ENCODE measurements at regions not wholly inside any gene's neighbourhood (a gene's known extent, or its start where the extent isn't known, plus 50 kb on each side); places are given as distances from the start of the nearest gene placed in this dataset.

- TF ChIP-seq CTCF (IDR thresholded peaks at IDR 0.05; ENCODE audit: insufficient read depth, low read length, severe bottlenecking), result no peak
- DNase-seq (ENCODE audit: low read depth) (peak; percentile 32), FAIRE-seq (no peak)
- Histone ChIP-seq H3K27me3 (ENCODE audit: control insufficient read depth, insufficient read depth, low read length) (no peaks in the 10 kb centered on the region), H3K36me3 (ENCODE audit: control insufficient read depth, insufficient read depth, low read length) (no peaks in the 10 kb centered on the region), H3K4me3 (ENCODE audit: low read depth, low read length) (no peak overlapping the region)
These were observed 156.1 kb upstream of the MGAT5 start for GRCh38 chr2:134097740-134098139.

- DNase-seq (ENCODE audit: low read depth) (no peak), FAIRE-seq (no peak)
- no peak for TF ChIP-seq CTCF (IDR thresholded peaks at IDR 0.05; ENCODE audit: insufficient read depth, low read length, severe bottlenecking)
- Histone ChIP-seq H3K4me3 (ENCODE audit: low read depth, low read length) (no peak overlapping the region), H3K27me3 (ENCODE audit: control insufficient read depth, insufficient read depth, low read length) (no peaks in the 10 kb centered on the region), H3K36me3 (ENCODE audit: control insufficient read depth, insufficient read depth, low read length) (no peaks in the 10 kb centered on the region)
These were observed 155.6 kb upstream of the MGAT5 start for GRCh38 chr2:134098321-134098720.

GRCh38 chr2:134099273-134099672 lies 154.6 kb upstream of the MGAT5 start:
- no peak for TF ChIP-seq CTCF (IDR thresholded peaks at IDR 0.05; ENCODE audit: insufficient read depth, low read length, severe bottlenecking)
- H3K4me3 ChIP-seq (ENCODE audit: low read depth, low read length), result no peak overlapping the region
- FAIRE-seq (no peak), DNase-seq (ENCODE audit: low read depth) (no peak)
- H3K27me3 ChIP-seq (ENCODE audit: control insufficient read depth, insufficient read depth, low read length), result no peaks in the 10 kb centered on the region
- no peaks in the 10 kb centered on the region for H3K36me3 ChIP-seq (ENCODE audit: control insufficient read depth, insufficient read depth, low read length)

- Histone ChIP-seq H3K27me3 (ENCODE audit: control insufficient read depth, insufficient read depth, low read length) (no peaks in the 10 kb centered on the region), H3K36me3 (ENCODE audit: control insufficient read depth, insufficient read depth, low read length) (no peaks in the 10 kb centered on the region), H3K4me3 (ENCODE audit: low read depth, low read length) (no peak overlapping the region)
- FAIRE-seq, result no peak
- no peak for TF ChIP-seq CTCF (IDR thresholded peaks at IDR 0.05; ENCODE audit: insufficient read depth, low read length, severe bottlenecking)
- no peak for DNase-seq (ENCODE audit: low read depth)
These were observed 150.7 kb upstream of the MGAT5 start for GRCh38 chr2:134103196-134103595.

GRCh38 chr2:134104754-134105153 lies 149.1 kb upstream of the MGAT5 start:
- H3K36me3 ChIP-seq (ENCODE audit: control insufficient read depth, insufficient read depth, low read length), result no peaks in the 10 kb centered on the region
- H3K27me3 ChIP-seq (ENCODE audit: control insufficient read depth, insufficient read depth, low read length), result no peaks in the 10 kb centered on the region
- TF ChIP-seq CTCF (IDR thresholded peaks at IDR 0.05; ENCODE audit: insufficient read depth, low read length, severe bottlenecking), result no peak
- DNase-seq (ENCODE audit: low read depth) (peak; percentile 76), FAIRE-seq (no peak)
- H3K4me3 ChIP-seq (ENCODE audit: low read depth, low read length), result no peak overlapping the region

- no peak for FAIRE-seq
These were observed 146.5 kb upstream of the MGAT5 start for GRCh38 chr2:134107402-134107801.

More at GRCh38 chr2:134107402-134107801, 146.5 kb upstream of the MGAT5 start:
- Histone ChIP-seq H3K4me3 (ENCODE audit: low read depth, low read length) (no peak overlapping the region), H3K27me3 (ENCODE audit: control insufficient read depth, insufficient read depth, low read length) (no peaks in the 10 kb centered on the region), H3K36me3 (ENCODE audit: control insufficient read depth, insufficient read depth, low read length) (no peaks in the 10 kb centered on the region)
- no peak for DNase-seq (ENCODE audit: low read depth)
- TF ChIP-seq CTCF (IDR thresholded peaks at IDR 0.05; ENCODE audit: insufficient read depth, low read length, severe bottlenecking), result no peak

All from bronchial epithelial cell (primary cell).